ENCODE measurements at regions not wholly inside any gene's neighbourhood (a gene's known extent, or its start where the extent isn't known, plus 50 kb on each side); places are given as distances from the start of the nearest gene placed in this dataset.

DNA sequence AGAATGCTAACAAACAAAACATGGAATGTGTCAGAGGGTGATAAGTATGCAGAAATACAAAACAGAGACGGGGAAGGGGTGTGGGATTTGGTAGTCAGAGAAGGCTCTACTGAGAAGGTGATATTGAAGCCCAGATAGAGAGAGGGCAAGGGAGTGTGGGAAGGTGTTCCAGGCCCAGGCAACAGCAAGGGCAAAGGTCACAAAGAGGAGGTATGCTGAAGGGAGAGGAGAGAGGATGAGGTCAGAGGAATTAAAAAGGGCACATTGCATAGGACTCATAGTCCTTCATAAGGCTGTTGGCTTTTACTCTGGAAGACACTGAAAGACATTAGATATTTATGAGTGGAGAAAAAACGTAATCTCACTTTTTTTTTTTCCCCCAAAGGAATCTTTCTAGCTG, 82.6 kb upstream of the TNIP3 start:
- Histone ChIP-seq H3K4me2 (ENCODE audit: low read length) (no peak overlapping the region), H3K4me1 (ENCODE audit: control insufficient read depth, insufficient read depth, low read length) (no peaks in the 10 kb centered on the region), H3K27me3 (ENCODE audit: control insufficient read depth, insufficient read depth, low read length) (no peaks in the 10 kb centered on the region), H3K36me3 (ENCODE audit: insufficient read depth, low read length) (no peaks in the 10 kb centered on the region), H3K9ac (ENCODE audit: low read depth, low read length) (no peak overlapping the region), H3K4me3 (ENCODE audit: low read length) (no peak overlapping the region), H3K9me3 (replicated peaks; ENCODE audit: low read length) (no peaks in the 10 kb centered on the region)

DNA sequence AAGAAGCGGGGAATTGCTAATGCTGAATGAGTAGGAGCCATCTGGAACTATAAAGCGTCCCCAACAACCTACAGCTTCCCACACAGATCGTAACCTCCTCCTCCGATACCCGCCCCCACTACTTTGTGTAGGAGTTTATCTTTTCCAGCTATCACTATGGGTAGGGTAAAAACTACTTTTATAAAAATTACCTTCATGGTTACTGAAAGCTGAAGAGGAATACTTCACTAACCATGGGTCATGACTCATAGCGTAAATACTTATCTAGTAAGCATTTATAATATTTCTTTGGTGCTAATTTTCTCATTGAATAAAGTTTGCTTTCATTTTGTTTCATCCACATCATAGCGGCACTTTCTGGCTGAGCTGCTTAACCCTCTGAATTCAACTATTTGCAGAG, 79.4 kb upstream of the TNIP3 start:
- Histone ChIP-seq H3K36me3 (ENCODE audit: insufficient read depth, low read length) (no peaks in the 10 kb centered on the region), H3K9me3 (replicated peaks; ENCODE audit: low read length) (no peaks in the 10 kb centered on the region), H3K4me1 (ENCODE audit: control insufficient read depth, insufficient read depth, low read length) (no peaks in the 10 kb centered on the region), H3K27me3 (ENCODE audit: control insufficient read depth, insufficient read depth, low read length) (no peaks in the 10 kb centered on the region), H3K9ac (ENCODE audit: low read depth, low read length) (no peak overlapping the region), H3K4me2 (ENCODE audit: low read length) (no peak overlapping the region), H3K4me3 (ENCODE audit: low read length) (no peak overlapping the region)

DNA sequence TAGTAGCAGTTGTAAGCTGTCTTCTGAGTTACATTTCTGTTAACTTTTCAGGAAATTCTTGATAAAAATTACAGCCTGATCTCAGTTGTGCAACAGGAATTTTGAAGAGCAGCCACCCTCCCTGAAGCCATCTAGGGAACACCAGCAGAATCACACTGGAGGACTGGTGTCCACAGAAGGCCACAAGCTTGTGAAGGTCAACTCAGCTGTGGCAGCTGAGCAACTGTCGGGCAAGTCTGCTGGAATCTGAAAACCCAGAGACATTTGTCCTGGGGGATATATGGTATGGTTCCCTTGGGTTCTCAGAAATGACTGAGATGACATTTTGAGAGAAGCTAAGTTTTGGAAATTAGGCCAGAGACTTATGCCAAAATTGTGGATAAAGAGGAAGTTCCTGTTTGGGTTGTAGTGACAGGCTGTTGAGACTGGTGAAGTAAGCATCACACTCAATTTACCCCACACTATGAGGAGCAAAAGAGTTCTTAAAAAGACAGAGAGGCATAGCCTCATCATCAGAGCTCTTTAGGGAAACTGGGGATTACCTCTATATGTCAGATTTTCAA, 78.1 kb upstream of the TNIP3 start:
- Histone ChIP-seq H3K4me1 (ENCODE audit: control insufficient read depth, insufficient read depth, low read length) (no peaks in the 10 kb centered on the region), H3K9me3 (replicated peaks; ENCODE audit: low read length) (no peaks in the 10 kb centered on the region), H3K36me3 (ENCODE audit: insufficient read depth, low read length) (no peaks in the 10 kb centered on the region), H3K4me3 (ENCODE audit: low read length) (no peak overlapping the region), H3K27me3 (ENCODE audit: control insufficient read depth, insufficient read depth, low read length) (no peaks in the 10 kb centered on the region), H3K4me2 (ENCODE audit: low read length) (no peak overlapping the region), H3K9ac (ENCODE audit: low read depth, low read length) (no peak overlapping the region)

DNA sequence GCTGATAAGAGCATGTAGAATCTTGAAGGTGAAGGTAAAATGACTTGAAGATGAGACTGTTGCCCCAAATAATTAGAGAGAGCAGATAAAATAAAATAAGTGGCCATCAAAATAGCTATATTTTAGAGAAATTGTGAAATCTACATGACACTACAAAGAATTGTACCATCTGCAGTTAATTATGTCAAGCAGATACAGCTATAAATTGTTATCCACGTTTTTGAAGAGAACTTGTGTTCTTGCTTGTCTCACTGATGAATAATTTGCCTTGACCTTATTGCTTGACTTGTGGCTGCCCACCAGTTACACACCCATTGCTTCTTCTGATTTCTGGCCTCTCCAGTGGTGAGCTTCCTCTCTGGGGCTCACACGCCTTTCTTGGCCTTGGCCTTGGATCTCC, 75.8 kb upstream of the TNIP3 start:
- Histone ChIP-seq H3K4me1 (ENCODE audit: control insufficient read depth, insufficient read depth, low read length) (no peaks in the 10 kb centered on the region), H3K9me3 (replicated peaks; ENCODE audit: low read length) (no peaks in the 10 kb centered on the region), H3K4me2 (ENCODE audit: low read length) (no peak overlapping the region), H3K36me3 (ENCODE audit: insufficient read depth, low read length) (no peaks in the 10 kb centered on the region), H3K9ac (ENCODE audit: low read depth, low read length) (no peak overlapping the region), H3K27me3 (ENCODE audit: control insufficient read depth, insufficient read depth, low read length) (no peaks in the 10 kb centered on the region), H3K4me3 (ENCODE audit: low read length) (no peak overlapping the region)

DNA sequence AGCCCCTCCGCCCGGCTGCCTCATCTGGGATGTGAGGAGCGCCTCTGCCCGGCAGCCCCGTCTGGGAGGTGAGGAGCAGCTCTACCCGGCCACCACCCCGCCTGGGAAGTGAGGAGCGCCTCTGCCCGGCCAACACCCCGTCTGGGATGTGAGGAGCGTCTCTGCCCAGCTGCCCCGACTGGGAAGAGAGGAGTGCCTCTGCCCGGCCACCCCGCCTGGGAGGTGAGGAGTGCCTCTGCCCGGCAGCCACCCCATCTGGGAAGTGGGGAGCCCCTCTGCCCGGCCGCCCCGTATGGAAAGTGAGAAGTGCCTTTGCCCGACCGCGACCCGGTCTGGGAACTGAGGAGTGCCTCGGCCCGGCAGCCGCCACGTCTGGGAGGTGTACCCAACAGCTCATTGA, 74.3 kb upstream of the TNIP3 start:
- no peaks in the 10 kb centered on the region for H3K4me1 ChIP-seq (ENCODE audit: control insufficient read depth, insufficient read depth, low read length)
- H3K9me3 ChIP-seq (replicated peaks; ENCODE audit: low read length) = no peaks in the 10 kb centered on the region
- H3K4me2 ChIP-seq (ENCODE audit: low read length) = no peak overlapping the region
- H3K4me3 ChIP-seq (ENCODE audit: low read length) = no peak overlapping the region
- no peak overlapping the region for H3K9ac ChIP-seq (ENCODE audit: low read depth, low read length)
- no peaks in the 10 kb centered on the region for H3K27me3 ChIP-seq (ENCODE audit: control insufficient read depth, insufficient read depth, low read length)
- H3K36me3 ChIP-seq (ENCODE audit: insufficient read depth, low read length) = no peaks in the 10 kb centered on the region

DNA sequence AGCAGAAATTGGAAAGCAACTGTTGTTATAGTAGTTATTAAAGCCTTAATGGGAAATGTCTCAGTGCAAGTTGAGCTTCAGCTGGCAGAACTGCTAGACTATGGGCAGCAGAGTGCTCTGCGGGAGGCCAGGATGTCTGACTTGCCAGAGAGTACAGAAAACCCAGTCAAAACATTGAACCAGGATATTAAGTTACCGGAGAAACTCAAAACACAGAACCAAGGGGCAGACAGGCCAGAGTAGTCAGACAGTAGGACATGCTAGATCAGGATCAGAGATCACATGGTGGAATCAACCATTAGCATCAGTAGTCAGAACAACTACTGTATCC, 72.9 kb upstream of the TNIP3 start:
- Histone ChIP-seq H3K9me3 (replicated peaks; ENCODE audit: low read length) (no peaks in the 10 kb centered on the region), H3K27me3 (ENCODE audit: control insufficient read depth, insufficient read depth, low read length) (no peaks in the 10 kb centered on the region), H3K36me3 (ENCODE audit: insufficient read depth, low read length) (no peaks in the 10 kb centered on the region), H3K4me2 (ENCODE audit: low read length) (no peak overlapping the region), H3K4me1 (ENCODE audit: control insufficient read depth, insufficient read depth, low read length) (no peaks in the 10 kb centered on the region), H3K4me3 (ENCODE audit: low read length) (no peak overlapping the region), H3K9ac (ENCODE audit: low read depth, low read length) (no peak overlapping the region)

DNA sequence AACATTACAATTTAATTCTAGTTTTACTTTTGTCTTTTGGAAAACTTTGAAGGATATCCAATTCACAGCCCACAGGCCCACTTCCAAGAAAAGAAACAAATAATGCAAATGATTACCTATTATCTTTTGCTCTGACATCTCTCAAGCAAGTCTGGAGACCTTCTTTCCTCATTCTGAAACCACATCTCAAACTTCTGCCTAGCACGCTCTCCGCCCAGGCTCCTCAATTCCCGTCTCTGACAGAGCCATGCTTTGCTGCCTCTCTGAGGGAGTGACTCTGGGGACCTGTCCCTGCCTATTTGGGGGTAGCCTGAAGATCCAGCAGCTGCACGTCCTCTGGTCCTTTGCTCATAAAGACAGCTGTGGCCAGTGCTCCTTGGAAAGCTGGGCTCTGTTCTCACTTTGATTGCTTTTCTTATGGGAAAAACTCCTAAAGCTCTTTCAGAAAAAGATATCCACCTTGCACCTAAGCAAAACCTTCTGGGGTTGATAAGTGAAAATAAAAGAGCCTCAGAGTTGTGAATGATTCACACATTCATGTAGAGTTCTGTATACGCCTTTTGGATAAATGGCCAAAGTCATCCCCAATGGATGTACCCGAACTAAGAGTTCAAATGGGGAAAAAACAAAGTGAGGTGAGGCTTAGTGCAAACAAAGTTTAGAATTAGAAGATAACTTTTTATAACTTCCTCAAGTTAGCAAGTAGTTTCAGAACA, 72.4 kb upstream of the TNIP3 start:
- Histone ChIP-seq H3K9me3 (replicated peaks; ENCODE audit: low read length) (no peaks in the 10 kb centered on the region), H3K4me2 (ENCODE audit: low read length) (no peak overlapping the region), H3K36me3 (ENCODE audit: insufficient read depth, low read length) (no peaks in the 10 kb centered on the region), H3K9ac (ENCODE audit: low read depth, low read length) (no peak overlapping the region), H3K27me3 (ENCODE audit: control insufficient read depth, insufficient read depth, low read length) (no peaks in the 10 kb centered on the region), H3K4me1 (ENCODE audit: control insufficient read depth, insufficient read depth, low read length) (no peaks in the 10 kb centered on the region), H3K4me3 (ENCODE audit: low read length) (no peak overlapping the region)

DNA sequence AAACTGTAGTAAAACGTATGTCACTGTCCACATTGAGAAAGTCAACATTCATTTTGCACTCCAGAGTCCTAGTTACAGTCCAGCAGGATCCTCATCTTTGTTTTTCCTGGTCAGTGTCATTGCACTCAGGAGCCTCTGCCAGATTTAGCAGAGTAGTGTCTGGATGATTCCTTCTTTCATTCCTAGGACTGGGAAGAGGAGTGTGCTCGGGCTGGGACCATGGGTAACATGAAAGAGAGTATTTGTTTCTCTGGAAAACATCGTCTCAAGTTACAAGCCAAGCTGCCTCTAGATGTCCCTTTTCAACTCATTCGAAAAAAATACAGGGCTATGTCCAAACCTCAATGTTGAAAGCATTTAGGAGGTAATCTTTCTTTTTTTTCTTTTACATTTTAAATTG, 69.9 kb upstream of the TNIP3 start:
- Histone ChIP-seq H3K27me3 (ENCODE audit: control insufficient read depth, insufficient read depth, low read length) (no peaks in the 10 kb centered on the region), H3K4me1 (ENCODE audit: control insufficient read depth, insufficient read depth, low read length) (no peaks in the 10 kb centered on the region), H3K36me3 (ENCODE audit: insufficient read depth, low read length) (no peaks in the 10 kb centered on the region), H3K9me3 (replicated peaks; ENCODE audit: low read length) (no peaks in the 10 kb centered on the region), H3K9ac (ENCODE audit: low read depth, low read length) (no peak overlapping the region), H3K4me3 (ENCODE audit: low read length) (no peak overlapping the region), H3K4me2 (ENCODE audit: low read length) (no peak overlapping the region)

DNA sequence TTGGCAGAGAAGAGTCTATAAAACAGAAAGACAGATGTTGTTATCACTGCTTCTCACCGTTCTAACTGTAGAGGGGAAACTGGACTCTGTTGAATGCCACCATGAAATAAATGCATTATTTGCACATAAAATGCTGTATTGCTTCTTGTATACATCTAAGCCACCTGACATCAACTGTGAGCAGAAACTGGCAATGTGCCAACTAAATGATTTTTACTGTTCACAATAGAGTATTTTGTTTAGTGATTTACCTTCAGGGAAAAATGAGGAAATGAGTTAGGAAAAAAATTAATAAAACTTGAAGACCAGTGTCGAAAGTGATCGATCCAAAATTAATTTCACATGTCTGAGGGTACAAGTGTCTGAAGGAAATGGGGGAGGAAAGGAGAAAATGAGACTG, 65.9 kb upstream of the TNIP3 start:
- H3K9me3 ChIP-seq (replicated peaks; ENCODE audit: low read length) = no peaks in the 10 kb centered on the region
- no peaks in the 10 kb centered on the region for H3K4me1 ChIP-seq (ENCODE audit: control insufficient read depth, insufficient read depth, low read length)
- H3K27me3 ChIP-seq (ENCODE audit: control insufficient read depth, insufficient read depth, low read length) = no peaks in the 10 kb centered on the region
- no peaks in the 10 kb centered on the region for H3K36me3 ChIP-seq (ENCODE audit: insufficient read depth, low read length)
- H3K4me3 ChIP-seq (ENCODE audit: low read length) = no peak overlapping the region
- no peak overlapping the region for H3K4me2 ChIP-seq (ENCODE audit: low read length)
- H3K9ac ChIP-seq (ENCODE audit: low read depth, low read length) = no peak overlapping the region

DNA sequence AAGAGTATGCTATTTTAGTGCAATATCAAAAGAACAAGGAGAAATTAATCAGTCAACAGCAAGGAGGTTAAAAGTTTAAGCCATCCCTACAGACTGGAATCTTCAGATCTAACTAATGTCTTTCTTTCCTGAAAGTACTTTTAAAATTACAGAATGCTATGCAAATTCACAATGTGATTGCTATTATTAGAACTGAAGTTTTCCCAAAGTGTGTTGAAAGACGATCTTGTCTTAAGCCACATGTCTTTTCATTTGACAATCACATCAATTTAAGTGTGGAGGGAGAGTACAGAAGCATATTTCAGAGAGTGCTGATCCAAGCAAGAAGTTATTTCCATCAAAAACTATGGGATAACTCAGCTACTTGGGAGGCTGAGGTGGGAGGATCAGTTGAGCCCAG, 64.7 kb upstream of the TNIP3 start:
- no peaks in the 10 kb centered on the region for H3K9me3 ChIP-seq (replicated peaks; ENCODE audit: low read length)
- no peak overlapping the region for H3K4me3 ChIP-seq (ENCODE audit: low read length)
- no peak overlapping the region for H3K9ac ChIP-seq (ENCODE audit: low read depth, low read length)
- H3K4me2 ChIP-seq (ENCODE audit: low read length) = no peak overlapping the region
- no peaks in the 10 kb centered on the region for H3K36me3 ChIP-seq (ENCODE audit: insufficient read depth, low read length)
- no peaks in the 10 kb centered on the region for H3K4me1 ChIP-seq (ENCODE audit: control insufficient read depth, insufficient read depth, low read length)
- no peaks in the 10 kb centered on the region for H3K27me3 ChIP-seq (ENCODE audit: control insufficient read depth, insufficient read depth, low read length)

DNA sequence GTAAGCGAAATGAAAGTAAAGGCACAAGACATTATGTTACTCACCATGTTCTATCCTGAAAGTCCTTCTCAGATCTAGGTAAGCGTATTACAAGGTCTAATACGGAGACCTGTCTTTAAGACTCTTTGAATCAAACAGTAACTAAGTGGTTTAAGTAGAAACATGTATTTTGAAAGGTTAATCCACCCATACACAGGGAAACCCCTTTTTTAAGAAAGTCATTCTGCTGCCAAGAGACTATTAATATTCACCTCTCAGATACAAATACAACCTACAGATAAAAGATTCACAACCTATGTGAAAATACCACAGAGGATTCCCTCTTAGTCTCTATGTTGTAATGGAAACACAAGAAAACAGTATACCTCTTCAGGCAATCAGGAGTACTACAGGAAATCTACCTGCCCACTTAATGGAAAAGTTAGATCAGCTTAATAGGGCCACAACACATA, 63.2 kb upstream of the TNIP3 start:
- H3K4me1 ChIP-seq (ENCODE audit: control insufficient read depth, insufficient read depth, low read length) = no peaks in the 10 kb centered on the region
- no peak overlapping the region for H3K9ac ChIP-seq (ENCODE audit: low read depth, low read length)
- H3K4me3 ChIP-seq (ENCODE audit: low read length) = no peak overlapping the region
- H3K4me2 ChIP-seq (ENCODE audit: low read length) = no peak overlapping the region
- no peaks in the 10 kb centered on the region for H3K9me3 ChIP-seq (replicated peaks; ENCODE audit: low read length)
- no peaks in the 10 kb centered on the region for H3K27me3 ChIP-seq (ENCODE audit: control insufficient read depth, insufficient read depth, low read length)
- no peaks in the 10 kb centered on the region for H3K36me3 ChIP-seq (ENCODE audit: insufficient read depth, low read length)

DNA sequence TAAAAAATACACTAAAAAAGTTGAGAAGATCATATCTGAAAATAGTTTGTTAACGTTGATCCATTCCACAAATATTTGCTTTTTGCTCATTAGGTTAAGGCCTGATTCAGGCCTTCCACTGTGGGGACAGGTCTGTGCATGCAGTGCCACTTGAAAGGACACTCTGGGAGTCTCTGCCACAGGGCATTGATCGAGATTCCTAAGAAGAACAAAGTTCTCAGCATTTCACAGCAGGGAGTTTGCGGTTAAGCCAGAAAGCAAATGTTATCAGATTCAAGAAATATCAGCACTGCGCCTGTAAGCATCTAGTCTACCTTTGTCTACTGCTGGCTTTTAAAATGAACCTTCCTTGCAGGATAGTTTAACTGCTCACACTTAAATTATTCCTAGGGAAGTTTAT, 62.2 kb upstream of the TNIP3 start:
- Histone ChIP-seq H3K9ac (ENCODE audit: low read depth, low read length) (no peak overlapping the region), H3K4me3 (ENCODE audit: low read length) (no peak overlapping the region), H3K36me3 (ENCODE audit: insufficient read depth, low read length) (no peaks in the 10 kb centered on the region), H3K9me3 (replicated peaks; ENCODE audit: low read length) (no peaks in the 10 kb centered on the region), H3K4me1 (ENCODE audit: control insufficient read depth, insufficient read depth, low read length) (no peaks in the 10 kb centered on the region), H3K27me3 (ENCODE audit: control insufficient read depth, insufficient read depth, low read length) (no peaks in the 10 kb centered on the region), H3K4me2 (ENCODE audit: low read length) (no peak overlapping the region)
